ENCODE measurements at regions not wholly inside any gene's neighbourhood (a gene's known extent, or its start where the extent isn't known, plus 50 kb on each side); places are given as distances from the start of the nearest gene placed in this dataset.

DNA sequence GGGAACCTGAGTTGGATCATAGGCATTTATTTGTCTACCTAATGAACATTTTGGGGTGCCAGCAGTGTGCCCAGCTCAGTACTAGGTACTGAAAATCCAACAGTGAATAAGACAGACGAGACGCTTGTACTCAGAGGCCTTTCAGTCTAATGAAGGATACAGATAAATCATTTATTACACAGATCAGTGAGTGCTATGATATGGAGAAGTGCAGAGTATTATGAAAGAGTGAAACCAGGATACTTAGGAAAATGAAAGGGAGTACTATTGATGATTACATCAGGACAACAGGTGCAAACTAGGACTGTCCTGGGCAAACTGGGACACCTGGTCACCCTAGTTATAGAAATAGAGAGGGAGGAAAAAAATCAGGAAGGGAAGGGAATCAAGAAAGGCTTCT is 207.5 kb upstream of the NCAM1 start:
- no peak for TF ChIP-seq POLR2AphosphoS5 (IDR thresholded peaks at IDR 0.05; ENCODE audit: insufficient read depth in 1 of 2, low read depth in 1 of 2)
- TF ChIP-seq, protein P1, sequence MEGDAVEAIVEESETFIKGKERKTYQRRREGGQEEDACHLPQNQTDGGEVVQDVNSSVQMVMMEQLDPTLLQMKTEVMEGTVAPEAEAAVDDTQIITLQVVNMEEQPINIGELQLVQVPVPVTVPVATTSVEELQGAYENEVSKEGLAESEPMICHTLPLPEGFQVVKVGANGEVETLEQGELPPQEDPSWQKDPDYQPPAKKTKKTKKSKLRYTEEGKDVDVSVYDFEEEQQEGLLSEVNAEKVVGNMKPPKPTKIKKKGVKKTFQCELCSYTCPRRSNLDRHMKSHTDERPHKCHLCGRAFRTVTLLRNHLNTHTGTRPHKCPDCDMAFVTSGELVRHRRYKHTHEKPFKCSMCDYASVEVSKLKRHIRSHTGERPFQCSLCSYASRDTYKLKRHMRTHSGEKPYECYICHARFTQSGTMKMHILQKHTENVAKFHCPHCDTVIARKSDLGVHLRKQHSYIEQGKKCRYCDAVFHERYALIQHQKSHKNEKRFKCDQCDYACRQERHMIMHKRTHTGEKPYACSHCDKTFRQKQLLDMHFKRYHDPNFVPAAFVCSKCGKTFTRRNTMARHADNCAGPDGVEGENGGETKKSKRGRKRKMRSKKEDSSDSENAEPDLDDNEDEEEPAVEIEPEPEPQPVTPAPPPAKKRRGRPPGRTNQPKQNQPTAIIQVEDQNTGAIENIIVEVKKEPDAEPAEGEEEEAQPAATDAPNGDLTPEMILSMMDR (IDR thresholded peaks at IDR 0.05) = no peak
- TF ChIP-seq POLR2A (IDR thresholded peaks at IDR 0.05) = no peak

All from vagina (tissue), 2 donors.